ENCODE measurements at regions not wholly inside any gene's neighbourhood (a gene's known extent, or its start where the extent isn't known, plus 50 kb on each side); places are given as distances from the start of the nearest gene placed in this dataset.
"Not testable (repeated sequence)": the region's sequence is repeated elsewhere in the genome, so short reads cannot be mapped to it uniquely, and the experiment has no call there.

DNA sequence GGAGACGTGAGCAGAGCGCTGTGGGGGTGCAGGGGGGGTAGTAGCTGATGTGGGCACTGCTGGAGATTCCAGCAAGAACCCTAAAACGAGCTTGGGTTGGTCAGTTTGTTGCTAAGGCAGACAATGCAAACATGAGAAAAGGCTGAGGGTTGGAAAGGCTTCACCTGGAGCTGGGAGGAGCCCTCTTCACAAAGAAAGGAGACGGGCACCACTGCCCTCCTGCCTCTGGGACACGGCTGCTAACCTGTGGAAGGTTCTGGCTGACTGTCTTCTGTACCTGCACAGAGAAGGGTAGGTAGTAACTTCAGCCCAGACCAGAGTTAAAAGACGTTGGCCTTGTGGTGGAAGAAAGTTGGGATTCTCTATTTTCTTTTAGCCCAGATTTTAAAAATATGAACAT, 108.7 kb downstream of the SUCLA2 start:
- no peak for DNase-seq
- 81 to 89% (median 83%) methylated on average over 6 of the region's 6 CpGs for WGBS, 4 donors
- no peaks in the 10 kb centered on the region for H3K9me3 ChIP-seq (replicated peaks in 1 of 3)
- H3K27ac ChIP-seq, result no peak overlapping the region
- H3K27me3 ChIP-seq, result no peaks in the 10 kb centered on the region
- H3K4me1 ChIP-seq (replicated peaks in 1 of 2), result peaks cover 0 to 3% of the 10 kb centered on the region in 2 donors
- H3K4me3 ChIP-seq, result no peak overlapping the region
- TF ChIP-seq, protein P1, sequence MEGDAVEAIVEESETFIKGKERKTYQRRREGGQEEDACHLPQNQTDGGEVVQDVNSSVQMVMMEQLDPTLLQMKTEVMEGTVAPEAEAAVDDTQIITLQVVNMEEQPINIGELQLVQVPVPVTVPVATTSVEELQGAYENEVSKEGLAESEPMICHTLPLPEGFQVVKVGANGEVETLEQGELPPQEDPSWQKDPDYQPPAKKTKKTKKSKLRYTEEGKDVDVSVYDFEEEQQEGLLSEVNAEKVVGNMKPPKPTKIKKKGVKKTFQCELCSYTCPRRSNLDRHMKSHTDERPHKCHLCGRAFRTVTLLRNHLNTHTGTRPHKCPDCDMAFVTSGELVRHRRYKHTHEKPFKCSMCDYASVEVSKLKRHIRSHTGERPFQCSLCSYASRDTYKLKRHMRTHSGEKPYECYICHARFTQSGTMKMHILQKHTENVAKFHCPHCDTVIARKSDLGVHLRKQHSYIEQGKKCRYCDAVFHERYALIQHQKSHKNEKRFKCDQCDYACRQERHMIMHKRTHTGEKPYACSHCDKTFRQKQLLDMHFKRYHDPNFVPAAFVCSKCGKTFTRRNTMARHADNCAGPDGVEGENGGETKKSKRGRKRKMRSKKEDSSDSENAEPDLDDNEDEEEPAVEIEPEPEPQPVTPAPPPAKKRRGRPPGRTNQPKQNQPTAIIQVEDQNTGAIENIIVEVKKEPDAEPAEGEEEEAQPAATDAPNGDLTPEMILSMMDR (IDR thresholded peaks at IDR 0.05), result no peak
- TF ChIP-seq POLR2A (IDR thresholded peaks at IDR 0.05), result no peak
- H3K36me3 ChIP-seq (replicated peaks in 1 of 2), result no peaks in the 10 kb centered on the region
- intact Hi-C loops (cut with DNase I), result no loop called here

DNA sequence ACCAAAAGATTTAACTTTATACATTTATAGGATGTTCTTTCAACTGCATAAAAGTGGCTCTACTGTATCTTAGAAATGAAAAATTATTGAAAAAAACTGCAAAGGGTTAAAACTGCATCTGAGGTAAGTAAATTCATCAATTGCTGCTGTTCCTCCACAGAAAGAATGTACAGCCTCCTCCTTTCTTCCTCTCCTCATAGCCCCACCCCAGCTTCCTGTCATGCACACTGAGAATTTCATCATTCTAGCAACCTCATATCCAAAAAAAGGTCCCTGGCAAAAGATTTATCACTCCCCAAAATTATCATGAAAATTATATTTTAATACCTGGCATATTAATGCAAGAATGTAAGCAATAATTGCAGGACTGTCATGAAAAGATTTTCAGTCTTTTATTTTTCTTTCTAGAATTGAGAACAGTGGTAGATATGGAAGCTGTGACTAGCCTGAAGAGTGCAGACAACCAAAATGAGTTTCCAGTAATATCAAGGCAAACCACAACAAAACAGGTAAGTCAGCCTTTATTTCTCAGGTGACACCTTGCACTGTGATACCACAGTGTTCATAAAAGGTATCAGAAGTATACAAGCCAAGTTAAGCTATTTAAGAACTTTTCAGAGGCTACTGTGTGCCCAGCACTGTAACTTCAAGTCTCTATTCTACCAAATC, 110.8 kb downstream of the SUCLA2 start:
- Histone ChIP-seq H3K9me3 (replicated peaks in 1 of 3) (no peaks in the 10 kb centered on the region), H3K4me1 (replicated peaks in 1 of 2) (peaks cover 0 to 3% of the 10 kb centered on the region in 2 donors), H3K4me3 (no peak overlapping the region), H3K36me3 (replicated peaks in 1 of 2) (no peaks in the 10 kb centered on the region), H3K27me3 (no peaks in the 10 kb centered on the region), H3K27ac (no peak overlapping the region)
- intact Hi-C loops (cut with DNase I), result no loop called here
- no peak for TF ChIP-seq POLR2A (IDR thresholded peaks at IDR 0.05)
- TF ChIP-seq, protein P1 (IDR thresholded peaks at IDR 0.05), result no peak
- DNase-seq, result no peak

DNA sequence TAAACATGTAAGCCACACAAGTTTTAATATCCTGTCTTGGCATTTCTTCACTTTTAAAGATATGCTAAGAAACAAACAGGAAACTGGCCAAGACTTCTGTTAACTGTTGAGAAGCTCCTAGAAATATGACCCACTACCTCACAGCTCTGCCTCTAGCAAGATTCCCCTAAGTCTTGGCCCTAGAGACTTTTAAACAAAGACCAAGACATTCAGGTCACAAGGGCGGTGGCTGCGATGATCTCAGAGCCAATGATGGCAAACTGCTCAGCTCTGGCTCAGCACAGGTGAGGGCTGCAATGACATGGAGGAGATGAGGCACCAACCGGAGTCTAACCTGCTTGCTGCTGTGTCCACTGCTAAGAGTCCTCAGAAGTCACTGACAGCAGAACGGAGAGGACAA, 114.8 kb downstream of the SUCLA2 start:
- WGBS, 4 donors, result 85 to 92% (median 91%) methylated on average over 4 of the region's 4 CpGs
- no peaks in the 10 kb centered on the region for H3K4me1 ChIP-seq (replicated peaks in 1 of 2)
- no peak for TF ChIP-seq POLR2A (IDR thresholded peaks at IDR 0.05)
- TF ChIP-seq, protein P1 (IDR thresholded peaks at IDR 0.05), result no peak

DNA sequence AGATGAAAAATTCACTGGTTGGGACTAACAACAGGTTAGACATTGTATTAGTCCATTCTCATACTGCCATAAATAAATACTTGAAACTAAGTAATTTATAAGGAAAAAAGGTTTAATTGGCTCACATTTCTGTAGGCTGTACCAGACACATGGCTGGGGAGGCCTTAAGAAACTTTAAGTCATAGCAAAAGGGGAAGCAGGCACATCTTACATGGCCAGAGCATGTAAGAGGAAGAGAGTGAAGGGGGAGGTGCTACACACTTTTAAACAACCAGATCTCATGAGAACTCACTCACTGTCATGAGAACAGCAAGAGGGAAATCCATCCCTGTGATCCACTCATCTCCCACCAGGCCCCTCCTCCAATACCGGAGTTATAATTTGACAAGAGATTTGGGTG, 125.9 kb downstream of the SUCLA2 start:
- 93 to 96% (median 95%) methylated on average over 1 of the region's 1 CpG for WGBS, 4 donors
- Histone ChIP-seq H3K4me3 (no peak overlapping the region), H3K36me3 (replicated peaks in 1 of 2) (no peaks in the 10 kb centered on the region), H3K4me1 (replicated peaks in 1 of 2) (no peaks in the 10 kb centered on the region), H3K9me3 (replicated peaks in 1 of 3) (peaks cover 0 to 7% (median 0%) of the 10 kb centered on the region in 3 donors), H3K27ac (no peak overlapping the region), H3K27me3 (no peaks in the 10 kb centered on the region)
- TF ChIP-seq, protein P1 (IDR thresholded peaks at IDR 0.05), result no peak
- no peak for TF ChIP-seq POLR2A (IDR thresholded peaks at IDR 0.05)
- DNase-seq, result no peak
- intact Hi-C loops (cut with DNase I), result no loop called here

More for the DNA sequence above, 114.8 kb downstream of the SUCLA2 start:
- no peak overlapping the region for H3K27ac ChIP-seq
- no peak for DNase-seq
- H3K27me3 ChIP-seq, result no peaks in the 10 kb centered on the region
- H3K9me3 ChIP-seq (replicated peaks in 1 of 3), result no peaks in the 10 kb centered on the region
- intact Hi-C loops (cut with DNase I), result no loop called here
- no peak overlapping the region for H3K4me3 ChIP-seq
- H3K36me3 ChIP-seq (replicated peaks in 1 of 2), result no peaks in the 10 kb centered on the region

DNA sequence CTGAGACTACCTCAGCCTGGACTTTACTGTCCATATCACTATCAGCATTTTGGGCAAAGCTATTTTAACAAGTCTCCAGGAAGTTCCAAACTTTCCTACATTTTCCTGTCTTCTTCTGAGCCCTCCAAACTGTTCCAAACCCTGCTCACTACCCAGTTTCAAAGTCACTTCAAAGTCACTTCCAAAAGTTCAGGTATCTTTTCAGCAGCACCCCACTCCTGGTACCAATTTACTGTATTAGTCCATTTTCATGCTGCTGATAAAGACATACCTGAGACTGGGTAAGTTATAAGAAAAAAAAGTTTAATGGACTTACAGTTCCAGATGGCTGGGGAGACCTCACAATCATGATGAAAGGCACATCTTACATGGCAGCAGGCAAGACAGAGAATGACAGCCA, 127.1 kb downstream of the SUCLA2 start:
- H3K27me3 ChIP-seq; DNase-seq; intact Hi-C loops (cut with DNase I); H3K9me3 ChIP-seq (replicated peaks in 1 of 3); H3K4me1 ChIP-seq (replicated peaks in 1 of 2); H3K27ac ChIP-seq; H3K36me3 ChIP-seq (replicated peaks in 1 of 2); H3K4me3 ChIP-seq: not testable (repeated sequence)

DNA sequence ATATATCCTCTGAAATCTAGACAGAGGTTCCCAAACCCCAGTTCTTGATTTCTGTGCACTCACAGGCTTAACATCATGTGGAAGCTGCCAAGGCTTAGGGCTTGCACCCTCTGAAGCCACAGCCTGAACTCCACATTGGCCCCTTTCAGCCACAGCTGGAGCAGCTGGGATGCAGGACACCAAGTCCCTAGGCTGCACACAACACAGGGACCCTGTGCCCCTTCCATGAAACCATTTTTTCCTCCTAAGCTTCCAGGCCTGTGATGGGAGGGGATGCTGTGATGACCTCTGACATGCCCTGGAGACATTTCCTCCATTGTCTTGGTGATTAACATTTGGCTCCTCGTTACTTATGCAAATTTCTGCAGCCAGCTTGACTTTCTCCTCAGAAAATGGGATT, 127.8 kb downstream of the SUCLA2 start:
- WGBS, 4 donors, result 63 to 78% (median 72%) methylated on average over 1 of the region's 1 CpG
- DNase-seq; H3K4me1 ChIP-seq (replicated peaks in 1 of 2); H3K36me3 ChIP-seq (replicated peaks in 1 of 2); H3K27ac ChIP-seq; H3K9me3 ChIP-seq (replicated peaks in 1 of 3); H3K27me3 ChIP-seq; H3K4me3 ChIP-seq; intact Hi-C loops (cut with DNase I): not testable (repeated sequence)

Measured in adrenal gland (tissue), 9 donors.